HUES6 (cell line): ENCODE measurements at regions not wholly inside any gene's neighbourhood (a gene's known extent, or its start where the extent isn't known, plus 50 kb on each side); places are given as distances from the start of the nearest gene placed in this dataset.

Experiments used
- H3K27ac ChIP-seq: 2 replicates; pipeline ENCODE4 v1.7.0; 2013; ENCODE audit warnings: low read depth, mild to moderate bottlenecking, low read length, inconsistent platforms
- H3K27me3 ChIP-seq: 2 replicates; pipeline ENCODE4 v1.6.1; 2013; ENCODE audit warnings: low read length; ENCODE audit not compliant: control insufficient read depth, insufficient read depth
- H3K36me3 ChIP-seq: 2 replicates; pipeline ENCODE4 v1.6.1; 2013; ENCODE audit warnings: low read length; ENCODE audit not compliant: control insufficient read depth, insufficient read depth
- H3K4me1 ChIP-seq: 2 replicates; pipeline ENCODE4 v1.6.1; 2013; ENCODE audit warnings: low read length; ENCODE audit not compliant: control insufficient read depth, insufficient read depth
- H3K4me3 ChIP-seq: 2 replicates; pipeline ENCODE4 v1.5.1; 2013; ENCODE audit warnings: low read depth, low read length
- H3K9ac ChIP-seq: one replicate; pipeline ENCODE4 v1.6.1; 2013; ENCODE audit warnings: mild to moderate bottlenecking, low read length
- H3K9me3 ChIP-seq: 2 replicates; pipeline ENCODE4 v1.6.1; 2013; ENCODE audit warnings: low read depth, low read length; ENCODE audit not compliant: control insufficient read depth, insufficient read depth

- peaks cover 3% of the 10 kb centered on the region; the same call in 1 of the 2 replicates for H3K4me1 ChIP-seq
- no peak overlapping the region for H3K27ac ChIP-seq
- no peaks in the 10 kb centered on the region for H3K27me3 ChIP-seq
- H3K9ac ChIP-seq = no peak overlapping the region
- H3K36me3 ChIP-seq = no peaks in the 10 kb centered on the region
- no peak overlapping the region for H3K4me3 ChIP-seq
- H3K9me3 ChIP-seq = no peaks in the 10 kb centered on the region
These were observed 59.2 kb upstream of the KAZN start for GRCh38 chr1:14539309-14539708.

GRCh38 chr1:14539953-14540563 lies 58.4 kb upstream of the KAZN start:
- Histone ChIP-seq H3K9me3 (no peaks in the 10 kb centered on the region), H3K27me3 (no peaks in the 10 kb centered on the region), H3K4me1 (peaks cover 3% of the 10 kb centered on the region; the same call in 1 of the 2 replicates), H3K9ac (no peak overlapping the region), H3K4me3 (no peak overlapping the region), H3K27ac (no peak overlapping the region), H3K36me3 (no peaks in the 10 kb centered on the region)

DNA sequence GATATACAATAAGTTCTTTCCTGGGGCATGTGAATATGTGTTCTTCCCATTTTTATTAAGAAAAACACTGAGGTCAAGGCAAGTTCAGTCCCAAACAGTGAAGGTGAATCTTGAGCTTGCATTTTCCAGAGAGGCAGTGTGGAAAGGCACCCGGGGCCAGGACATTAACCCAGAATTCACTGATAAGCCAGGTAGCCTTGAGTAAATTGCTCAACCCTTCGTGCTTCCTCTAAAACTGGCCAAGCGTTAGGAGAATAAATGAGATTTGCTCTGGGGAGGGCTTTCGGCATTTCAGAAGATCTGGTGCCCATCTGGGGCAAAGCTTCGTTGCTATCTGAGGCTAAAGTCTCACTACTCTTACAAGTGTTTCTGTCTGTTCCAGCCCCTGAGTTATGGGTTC lies 57.1 kb upstream of the KAZN start:
- peaks cover 7% of the 10 kb centered on the region for H3K9me3 ChIP-seq
- H3K4me1 ChIP-seq = peaks cover 3% of the 10 kb centered on the region; the same call in 1 of the 2 replicates
- H3K27ac ChIP-seq = no peak overlapping the region
- no peak overlapping the region for H3K4me3 ChIP-seq
- peaks cover 3% of the 10 kb centered on the region; the same call in 1 of the 2 replicates for H3K27me3 ChIP-seq
- no peaks in the 10 kb centered on the region for H3K36me3 ChIP-seq
- H3K9ac ChIP-seq = no peak overlapping the region

- Histone ChIP-seq H3K9ac (no peak overlapping the region), H3K27ac (no peak overlapping the region), H3K27me3 (peaks cover 3% of the 10 kb centered on the region), H3K4me1 (peaks cover 3% of the 10 kb centered on the region; the same call in 1 of the 2 replicates), H3K9me3 (peaks cover 7% of the 10 kb centered on the region), H3K4me3 (no peak overlapping the region), H3K36me3 (no peaks in the 10 kb centered on the region)
These were observed 55.2 kb upstream of the KAZN start for GRCh38 chr1:14543191-14543840.

- Histone ChIP-seq H3K27me3 (peaks cover 3% of the 10 kb centered on the region), H3K4me1 (peaks cover 3% of the 10 kb centered on the region; the same call in 1 of the 2 replicates)
These were observed 54.2 kb upstream of the KAZN start for GRCh38 chr1:14544319-14544718.

GRCh38 chr1:14545422-14546025 lies 53.0 kb upstream of the KAZN start:
- H3K4me3 ChIP-seq = no peak overlapping the region
- no peak overlapping the region for H3K27ac ChIP-seq
- no peak overlapping the region for H3K9ac ChIP-seq
- peaks cover 3% of the 10 kb centered on the region for H3K27me3 ChIP-seq
- peaks cover 7% of the 10 kb centered on the region for H3K9me3 ChIP-seq
- H3K36me3 ChIP-seq = no peaks in the 10 kb centered on the region
- H3K4me1 ChIP-seq = no peaks in the 10 kb centered on the region

More at GRCh38 chr1:14544319-14544718, 54.2 kb upstream of the KAZN start:
- Histone ChIP-seq H3K9me3 (peaks cover 7% of the 10 kb centered on the region), H3K36me3 (no peaks in the 10 kb centered on the region), H3K4me3 (no peak overlapping the region), H3K27ac (no peak overlapping the region), H3K9ac (no peak overlapping the region)

- H3K36me3 ChIP-seq = no peaks in the 10 kb centered on the region
- H3K4me3 ChIP-seq = no peak overlapping the region
- H3K27ac ChIP-seq = no peak overlapping the region
- H3K9me3 ChIP-seq = peaks cover 7% of the 10 kb centered on the region
- H3K4me1 ChIP-seq = no peaks in the 10 kb centered on the region
- peaks cover 3% of the 10 kb centered on the region for H3K27me3 ChIP-seq
- H3K9ac ChIP-seq = no peak overlapping the region
These were observed 52.1 kb upstream of the KAZN start for GRCh38 chr1:14546416-14546815.
